SK-N-SH (cell line): ENCODE measurements at regions not wholly inside any gene's neighbourhood (a gene's known extent, or its start where the extent isn't known, plus 50 kb on each side); places are given as distances from the start of the nearest gene placed in this dataset.

Source experiments
- CTCF ChIA-PET: fragments of 300-600, 350-600 bp; formaldehyde crosslinking; extraction: SDS; loops from one replicate; lab custom pipeline; 2021; lab: Yijun Ruan, JAX
- POLR2A ChIA-PET: fragments of 350-600 bp; sonication (Branson Sonifier 250); formaldehyde crosslinking; extraction: SDS; loops from one replicate; lab custom pipeline; 2020; ENCODE audit warnings: antibody characterized with exemption, inconsistent platforms; lab: Yijun Ruan, JAX
- DNase-seq: peaks from one replicate; pipeline ENCODE4 v3.0.0; 2012
- H2AFZ ChIP-seq: fragments of 200-600 bp; sonication (generic); 2 replicates; pipeline ENCODE4 v1.8.1; 2016; ENCODE audit warnings: antibody characterized with exemption, mild to moderate bottlenecking, low read depth
- H3F3A ChIP-seq: fragments of 200-600 bp; sonication (generic); replicated peaks from 2 replicates; pipeline ENCODE3; 2016; ENCODE audit warnings: antibody characterized with exemption, mild to moderate bottlenecking; ENCODE audit not compliant: insufficient read depth
- H3K27ac ChIP-seq, 2 experiments: fragments of 200-500 bp in 1 of 2; fragments of 200-600 bp in 1 of 2; sonication (Bioruptor generic) in 1 of 2; sonication (generic), shearing (Covaris generic) in 1 of 2; 2 replicates each; pipeline versions ENCODE4 v1.5.1 to v1.6.1; 2014 to 2016; ENCODE audit warnings: low read depth in 2 of 2, inconsistent platforms in 1 of 2, low read length in 1 of 2, mild to moderate bottlenecking in 1 of 2, mixed read lengths in 1 of 2
- H3K27me3 ChIP-seq: fragments of 200-600 bp; sonication (generic), shearing (Covaris generic); 2 replicates; pipeline ENCODE4 v1.6.1; 2016; ENCODE audit warnings: mixed run types; ENCODE audit not compliant: insufficient read depth
- H3K36me3 ChIP-seq, 2 experiments: fragments of 200-500 bp in 1 of 2; fragments of 200-600 bp in 1 of 2; sonication (Bioruptor generic) in 1 of 2; sonication (generic) in 1 of 2; replicated peaks in 1 of 2; 2 replicates each; pipeline versions ENCODE3 to v1.5.1; 2014 to 2016; ENCODE audit warnings: low read length in 1 of 2, mild to moderate bottlenecking in 1 of 2; ENCODE audit not compliant: insufficient read depth in 2 of 2, control insufficient read depth in 1 of 2
- H3K4me1 ChIP-seq, 2 experiments: fragments of 200-500 bp in 1 of 2; fragments of 200-600 bp in 1 of 2; sonication (Bioruptor generic) in 1 of 2; sonication (generic), shearing (Covaris generic) in 1 of 2; 2 replicates each; pipeline versions ENCODE4 v1.5.1 to v1.6.1; 2014 to 2016; ENCODE audit warnings: low read depth in 1 of 2, low read length in 1 of 2, mixed run types in 1 of 2; ENCODE audit not compliant: insufficient read depth in 2 of 2, control insufficient read depth in 1 of 2
- H3K4me2 ChIP-seq: fragments of 200-600 bp; sonication (generic), shearing (Covaris generic); 2 replicates; pipeline ENCODE4 v1.6.1; 2017; ENCODE audit warnings: mixed run types
- H3K4me3 ChIP-seq, 2 experiments: fragments of 200-500 bp in 1 of 2; fragments of 200-600 bp in 1 of 2; sonication (Bioruptor generic) in 1 of 2; sonication (generic), shearing (Covaris generic) in 1 of 2; 2 replicates each; pipeline versions ENCODE4 v1.5.1 to v1.8.1; 2014 to 2016; ENCODE audit warnings: low read depth in 2 of 2, inconsistent platforms in 1 of 2, low read length in 1 of 2, mild to moderate bottlenecking in 1 of 2, mixed read lengths in 1 of 2, moderate library complexity in 1 of 2
- H3K79me2 ChIP-seq: fragments of 200-600 bp; sonication (generic); 2 replicates; pipeline ENCODE4 v1.8.1; 2017; ENCODE audit warnings: mild to moderate bottlenecking; ENCODE audit not compliant: insufficient read depth
- H3K9ac ChIP-seq: fragments of 200-600 bp; sonication (generic); 2 replicates; pipeline ENCODE4 v1.6.1; 2017; ENCODE audit warnings: mixed run types
- H3K9me2 ChIP-seq: fragments of 200-600 bp; sonication (generic); 2 replicates; pipeline ENCODE4 v1.6.1; 2017; ENCODE audit warnings: mixed run types
- H3K9me3 ChIP-seq: fragments of 200-600 bp; sonication (generic); 2 replicates; pipeline ENCODE4 v1.6.1; 2017; ENCODE audit warnings: mixed run types, mild to moderate bottlenecking, moderate library complexity
- H4K20me1 ChIP-seq: fragments of 200-600 bp; sonication (generic); 2 replicates; pipeline ENCODE4 v1.6.1; 2017; ENCODE audit warnings: mild to moderate bottlenecking, mixed run types; ENCODE audit not compliant: insufficient read depth
- CHD2 ChIP-seq: fragments of 150-350 bp; IDR thresholded peaks from 2 replicates; pipeline ENCODE4 v1.6.1; 2018; ENCODE audit warnings: low read length; ENCODE audit not compliant: partially characterized antibody
- CTCF ChIP-seq: fragments of 200-600 bp; sonication (generic); IDR thresholded peaks from 2 replicates; pipeline ENCODE4 v1.6.1; 2017; ENCODE audit warnings: antibody characterized with exemption, mild to moderate bottlenecking, moderate library complexity
- ELF1 ChIP-seq: IDR thresholded peaks from 2 replicates; pipeline ENCODE4 v1.4.0; 2012
- EZH2phosphoT487 ChIP-seq: fragments of 200-600 bp; sonication (generic); IDR thresholded peaks from 2 replicates; pipeline ENCODE4 v1.6.1; 2017; ENCODE audit warnings: low read depth, mixed run types, mild to moderate bottlenecking, antibody characterized with exemption, moderate library complexity, borderline replicate concordance
- GABPA ChIP-seq: IDR thresholded peaks from 2 replicates; pipeline ENCODE4 v1.4.0; 2012; ENCODE audit warnings: low read depth, mild to moderate bottlenecking
- JUND ChIP-seq: IDR thresholded peaks from 2 replicates; pipeline ENCODE4 v1.4.0; 2012
- MEF2A ChIP-seq: IDR thresholded peaks from 2 replicates; pipeline ENCODE4 v1.4.0; 2012; ENCODE audit warnings: low read depth, borderline replicate concordance
- MXI1 ChIP-seq: IDR thresholded peaks from 2 replicates; pipeline ENCODE4 v1.6.1; 2012; ENCODE audit warnings: mild to moderate bottlenecking, low read depth, low read length, improper control_type of control experiment
- NFIC ChIP-seq: IDR thresholded peaks from 2 replicates; pipeline ENCODE4 v1.4.0; 2012; ENCODE audit warnings: borderline replicate concordance
- RFX5 ChIP-seq: IDR thresholded peaks from 2 replicates; pipeline ENCODE4 v1.6.1; 2012; ENCODE audit warnings: mild to moderate bottlenecking, improper control_type of control experiment, low read length
- RXRA ChIP-seq: IDR thresholded peaks from 2 replicates; pipeline ENCODE4 v1.4.0; 2012; ENCODE audit warnings: low read depth, mild to moderate bottlenecking, borderline replicate concordance
- SMC3 ChIP-seq: IDR thresholded peaks from 2 replicates; pipeline ENCODE4 v1.6.1; 2012; ENCODE audit warnings: low read depth, low read length, improper control_type of control experiment
- TCF12 ChIP-seq: IDR thresholded peaks from 2 replicates; pipeline ENCODE4 v1.4.0; 2012
- TEAD4 ChIP-seq: IDR thresholded peaks from 2 replicates; pipeline ENCODE4 v1.4.0; 2012; ENCODE audit warnings: mild to moderate bottlenecking, borderline replicate concordance; ENCODE audit not compliant: insufficient read depth
- YY1 ChIP-seq: IDR thresholded peaks from 2 replicates; pipeline ENCODE4 v1.4.0; 2012; ENCODE audit warnings: low read depth, mild to moderate bottlenecking
- ZBTB33 ChIP-seq: IDR thresholded peaks from 2 replicates; pipeline ENCODE4 v1.4.0; 2012; ENCODE audit warnings: low read depth, borderline replicate concordance
- WGBS: methylation state at CpG from one replicate; pipeline ENCODE4 v1.1.6; 2017; ENCODE audit warnings: low lambda C conversion rate; 5-methylcytosine and 5-hydroxymethylcytosine counted together

GRCh38 chr13:40386586-40386985, 279.9 kb downstream of the FOXO1 start:
- peaks cover 0 to 4% of the 10 kb centered on the region in 2 experiments; a peak in 1 of 4 replicates for H3K4me1 ChIP-seq
- H3K9me2 ChIP-seq: no peaks in the 10 kb centered on the region
- POLR2A ChIA-PET: interaction anchor here (0.7 kb wide), 1 partner anchor 507 kb away, joined by 3 read pairs; no protein-coding TSS in a partner anchor
- H3K9me3 ChIP-seq: no peaks in the 10 kb centered on the region
- WGBS: 71% methylated on average over 4 of the region's 4 CpGs
- no peak for DNase-seq
- no peak overlapping the region for H3K4me3 ChIP-seq
- H3K36me3 ChIP-seq: no peaks in the 10 kb centered on the region
- no peak overlapping the region for H3K4me2 ChIP-seq
- H3K27me3 ChIP-seq: no peaks in the 10 kb centered on the region
- H3K9ac ChIP-seq: no peak overlapping the region
- CTCF ChIA-PET: no interaction called here
- H2AFZ ChIP-seq: no peak overlapping the region
- H4K20me1 ChIP-seq: no peaks in the 10 kb centered on the region
- no peaks in the 10 kb centered on the region for H3K79me2 ChIP-seq
- TF ChIP-seq MEF2A (no peak), EZH2phosphoT487 (no peak), GABPA (no peak), NFIC (no peak), MXI1 (no peak), TCF12 (no peak), ZBTB33 (no peak), CTCF (no peak), RFX5 (no peak), YY1 (no peak), RXRA (no peak), JUND (no peak), CHD2 (no peak)
- H3K27ac ChIP-seq: no peak overlapping the region
- H3F3A ChIP-seq: no peaks in the 10 kb centered on the region

- no peak overlapping the region for H2AFZ ChIP-seq
- H3K27ac ChIP-seq: no peak overlapping the region
- TF ChIP-seq EZH2phosphoT487 (no peak), TEAD4 (no peak), ELF1 (no peak), SMC3 (no peak)
- H3K4me1 ChIP-seq: peaks cover 0 to 4% of the 10 kb centered on the region in 2 experiments; a peak in 1 of 4 replicates
- WGBS: 71% methylated on average over 4 of the region's 6 CpGs
- H3K27me3 ChIP-seq: no peaks in the 10 kb centered on the region
- no peaks in the 10 kb centered on the region for H3F3A ChIP-seq
- no peak overlapping the region for H3K4me2 ChIP-seq
- H4K20me1 ChIP-seq: no peaks in the 10 kb centered on the region
- no peaks in the 10 kb centered on the region for H3K9me3 ChIP-seq
- no peaks in the 10 kb centered on the region for H3K79me2 ChIP-seq
- POLR2A ChIA-PET: no interaction called here
- H3K9me2 ChIP-seq: no peaks in the 10 kb centered on the region
- H3K4me3 ChIP-seq: no peak overlapping the region
- no peak for DNase-seq
- CTCF ChIA-PET: no interaction called here
- H3K9ac ChIP-seq: no peak overlapping the region
- H3K36me3 ChIP-seq: no peaks in the 10 kb centered on the region
These were observed 278.7 kb downstream of the FOXO1 start for GRCh38 chr13:40387775-40388174.
